ENCODE measurements at regions not wholly inside any gene's neighbourhood (a gene's known extent, or its start where the extent isn't known, plus 50 kb on each side); places are given as distances from the start of the nearest gene placed in this dataset.

GRCh38 chr16:35788381-35788780, 2329.0 kb downstream of the TP53TG3F start:
- no peak for ATAC-seq
- Histone ChIP-seq H2AFZ (ENCODE audit: low read depth, low read length) (no peak overlapping the region), H3K79me2 (ENCODE audit: control insufficient read depth, insufficient read depth, low read length) (no peaks in the 10 kb centered on the region), H3K27ac (ENCODE audit: extremely low read depth, low read depth, low read length) (no peak overlapping the region), H3K9me1 (ENCODE audit: control insufficient read depth, insufficient read depth, low read length) (no peaks in the 10 kb centered on the region), H3K9ac (ENCODE audit: insufficient read depth in 1 of 2, low read depth in 2 of 2, low read length in 2 of 2) (no peak overlapping the region), H3K4me1 (replicated peaks in 1 of 2; ENCODE audit: control insufficient read depth in 2 of 2, insufficient read depth in 2 of 2, low read length in 2 of 2) (no peaks in the 10 kb centered on the region), H3K9me3 (replicated peaks; ENCODE audit: control insufficient read depth, insufficient read depth, low read depth, low read length) (no peaks in the 10 kb centered on the region), H3K27me3 (ENCODE audit: control insufficient read depth in 2 of 2, insufficient read depth in 2 of 2, low read length in 2 of 2) (no peaks in the 10 kb centered on the region), H3K4me2 (ENCODE audit: insufficient read depth, low read length) (no peak overlapping the region), H3K36me3 (ENCODE audit: control insufficient read depth, insufficient read depth, low read length) (no peaks in the 10 kb centered on the region), H3K4me3 (no peak overlapping the region), H4K20me1 (replicated peaks; ENCODE audit: control insufficient read depth, insufficient read depth, low read length) (no peaks in the 10 kb centered on the region)
- no TSS peak for BruUV-seq (replicated peaks)
- POLR2A ChIA-PET = no interaction called here
- 0% methylated on average over 12 of the region's 12 CpGs for WGBS (ENCODE audit: insufficient coverage, low coverage, missing lambda C conversion rate)
- no peak for DNase-seq (ENCODE audit: extremely low read depth in 1 of 4, low spot score in 3 of 4)
- TF ChIP-seq ATF2 (CRISPR knock-in tag; IDR thresholded peaks at IDR 0.05) (no peak), NFE2L1 (tag; IDR thresholded peaks at IDR 0.05; ENCODE audit: borderline replicate concordance, low read depth) (no peak), GABPA (tag; conservative IDR thresholded peaks at IDR 0.05; ENCODE audit: low read depth) (no peak), ZHX1 (conservative IDR thresholded peaks at IDR 0.05; ENCODE audit: low read length) (no peak), ZFP1 (CRISPR knock-in tag; IDR thresholded peaks at IDR 0.05) (no peak), SMARCC2 (IDR thresholded peaks at IDR 0.05; ENCODE audit: low read depth) (no peak), TRIM25 (IDR thresholded peaks at IDR 0.05; ENCODE audit: borderline replicate concordance) (no peak), MCM3 (IDR thresholded peaks at IDR 0.05) (no peak), TBL1XR1 (IDR thresholded peaks at IDR 0.05; ENCODE audit: low read length in 2 of 2) (no peak), ILF3 (IDR thresholded peaks at IDR 0.05; ENCODE audit: borderline replicate concordance) (no peak), ZNF586 (CRISPR knock-in tag; conservative IDR thresholded peaks at IDR 0.05) (no peak), MYBL2 (IDR thresholded peaks at IDR 0.05; ENCODE audit: low read depth) (no peak), MYBL2 (CRISPR knock-in tag; IDR thresholded peaks at IDR 0.05; ENCODE audit: borderline replicate concordance) (no peak), SLC30A9 (CRISPR knock-in tag; IDR thresholded peaks at IDR 0.05) (no peak), RB1 (IDR thresholded peaks at IDR 0.05; ENCODE audit: low read depth) (no peak), ID3 (CRISPR knock-in tag; IDR thresholded peaks at IDR 0.05) (no peak), ID3 (tag; IDR thresholded peaks at IDR 0.05) (no peak), ZNF408 (CRISPR knock-in tag; IDR thresholded peaks at IDR 0.05; ENCODE audit: low read depth) (no peak), PHF20 (IDR thresholded peaks at IDR 0.05; ENCODE audit: partially characterized antibody) (no peak)
- in situ Hi-C loops (cut with MboI) = no loop called here
- no peak for FAIRE-seq
- intact Hi-C loops (cut with micrococcal nuclease) = no loop called here
- CTCF ChIA-PET (ENCODE audit: low intra/inter-chr PET ratio) = no interaction called here

Measured in K562 (cell line).